ENCODE measurements at regions not wholly inside any gene's neighbourhood (a gene's known extent, or its start where the extent isn't known, plus 50 kb on each side); places are given as distances from the start of the nearest gene placed in this dataset.

GRCh38 chr4:110265001-110265400, 66.6 kb upstream of the ELOVL6 start:
- DNase-seq (ENCODE audit: low read depth): no peak
- TF ChIP-seq, protein P1, sequence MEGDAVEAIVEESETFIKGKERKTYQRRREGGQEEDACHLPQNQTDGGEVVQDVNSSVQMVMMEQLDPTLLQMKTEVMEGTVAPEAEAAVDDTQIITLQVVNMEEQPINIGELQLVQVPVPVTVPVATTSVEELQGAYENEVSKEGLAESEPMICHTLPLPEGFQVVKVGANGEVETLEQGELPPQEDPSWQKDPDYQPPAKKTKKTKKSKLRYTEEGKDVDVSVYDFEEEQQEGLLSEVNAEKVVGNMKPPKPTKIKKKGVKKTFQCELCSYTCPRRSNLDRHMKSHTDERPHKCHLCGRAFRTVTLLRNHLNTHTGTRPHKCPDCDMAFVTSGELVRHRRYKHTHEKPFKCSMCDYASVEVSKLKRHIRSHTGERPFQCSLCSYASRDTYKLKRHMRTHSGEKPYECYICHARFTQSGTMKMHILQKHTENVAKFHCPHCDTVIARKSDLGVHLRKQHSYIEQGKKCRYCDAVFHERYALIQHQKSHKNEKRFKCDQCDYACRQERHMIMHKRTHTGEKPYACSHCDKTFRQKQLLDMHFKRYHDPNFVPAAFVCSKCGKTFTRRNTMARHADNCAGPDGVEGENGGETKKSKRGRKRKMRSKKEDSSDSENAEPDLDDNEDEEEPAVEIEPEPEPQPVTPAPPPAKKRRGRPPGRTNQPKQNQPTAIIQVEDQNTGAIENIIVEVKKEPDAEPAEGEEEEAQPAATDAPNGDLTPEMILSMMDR (conservative IDR thresholded peaks at IDR 0.05; ENCODE audit: control insufficient read depth, insufficient read depth, low read depth, low read length): no peak
- H3K4me3 ChIP-seq (ENCODE audit: control insufficient read depth, low read depth, low read length): no peak overlapping the region

GRCh38 chr4:110260299-110260698, 61.9 kb upstream of the ELOVL6 start:
- TF ChIP-seq, protein P1 (conservative IDR thresholded peaks at IDR 0.05; ENCODE audit: control insufficient read depth, insufficient read depth, low read depth, low read length): no peak
- no peak for DNase-seq (ENCODE audit: low read depth)
- H3K4me3 ChIP-seq (ENCODE audit: control insufficient read depth, low read depth, low read length): no peak overlapping the region

GRCh38 chr4:110250023-110250387, 51.6 kb upstream of the ELOVL6 start:
- no peak overlapping the region for H3K4me3 ChIP-seq (ENCODE audit: control insufficient read depth, low read depth, low read length)
- DNase-seq (ENCODE audit: low read depth): peak; percentile 76

DNA sequence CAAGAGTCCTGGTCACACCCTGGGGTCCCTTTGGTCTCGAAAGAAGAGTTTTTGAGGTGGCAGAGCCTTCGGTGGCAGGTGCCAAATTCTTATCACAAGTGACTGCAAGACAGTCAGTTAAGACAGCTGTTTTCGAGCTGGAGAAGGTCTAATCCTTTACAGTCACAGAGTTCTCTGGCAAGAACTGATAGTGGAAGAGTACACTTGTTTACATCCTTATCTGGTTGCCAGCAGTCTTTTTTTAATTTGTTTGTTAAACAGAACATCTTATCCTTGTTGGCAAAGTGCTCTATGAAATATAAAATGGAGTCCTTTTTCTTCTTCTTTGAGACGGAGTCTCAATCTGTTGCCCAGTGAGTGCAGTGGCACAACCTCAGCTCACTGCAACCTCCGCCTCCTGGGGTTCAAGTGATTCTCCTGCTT, 50.4 kb upstream of the ELOVL6 start:
- TF ChIP-seq, protein P1 (conservative IDR thresholded peaks at IDR 0.05; ENCODE audit: control insufficient read depth, insufficient read depth, low read depth, low read length): no peak
- no peak for DNase-seq (ENCODE audit: low read depth)
- no peak overlapping the region for H3K4me3 ChIP-seq (ENCODE audit: control insufficient read depth, low read depth, low read length)

More at GRCh38 chr4:110250023-110250387, 51.6 kb upstream of the ELOVL6 start:
- TF ChIP-seq, protein P1 (conservative IDR thresholded peaks at IDR 0.05; ENCODE audit: control insufficient read depth, insufficient read depth, low read depth, low read length): no peak

Measured in fibroblast of mammary gland (primary cell).